Left ventricle myocardium superior (tissue), 1 donor: ENCODE measurements at regions not wholly inside any gene's neighbourhood (a gene's known extent, or its start where the extent isn't known, plus 50 kb on each side); places are given as distances from the start of the nearest gene placed in this dataset.

ENCODE experiments used
- ATAC-seq: fragments of 200-7000 bp; cut with Tn5 transposase; one replicate; pipeline ENCODE4 v1.9.1; 2020; ENCODE audit warnings: mild to moderate bottlenecking, moderate library complexity
- DNase-seq: peaks from one replicate; pipeline ENCODE4 v3.0.0-alpha.2; 2020
- intact Hi-C: fragments of 100-400 bp; cut with micrococcal nuclease; formaldehyde crosslinking; loops from one replicate; pipeline ENCODE4 v1.11.0; 2022
- donor health status: DM: no; HTN: yes; CAD: no; lungs with severe emphysema.

- intact Hi-C loops, result loop anchor here (5.0 kb wide), 1 partner anchor 246 kb away; no protein-coding TSS in a partner anchor
- no peak for DNase-seq
- no peak for ATAC-seq
These were observed 103.2 kb upstream of the ANO3 start for GRCh38 chr11:26228778-26229177.

DNA sequence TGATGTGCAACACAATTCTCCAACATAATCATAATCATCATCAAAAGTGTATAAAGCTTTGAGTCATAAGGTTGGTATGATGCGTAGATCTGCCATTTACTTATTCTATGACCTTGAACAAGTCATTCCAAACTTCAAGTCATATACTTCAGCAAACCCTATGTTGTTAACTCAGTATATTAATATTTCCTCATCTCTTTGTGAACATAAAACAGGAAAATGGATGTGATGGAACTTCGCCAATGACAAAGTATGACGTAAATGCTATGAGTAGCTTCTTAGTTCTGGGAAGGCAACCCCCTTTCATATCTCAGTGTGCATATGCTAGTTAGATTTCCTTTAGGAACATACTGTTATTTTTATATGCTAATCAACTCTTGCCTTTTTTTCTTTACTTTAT, 102.7 kb upstream of the ANO3 start:
- ATAC-seq, result no peak
- intact Hi-C loops, result loop anchor here (5.0 kb wide), 1 partner anchor 247 kb away; no protein-coding TSS in a partner anchor
- DNase-seq, result no peak

DNA sequence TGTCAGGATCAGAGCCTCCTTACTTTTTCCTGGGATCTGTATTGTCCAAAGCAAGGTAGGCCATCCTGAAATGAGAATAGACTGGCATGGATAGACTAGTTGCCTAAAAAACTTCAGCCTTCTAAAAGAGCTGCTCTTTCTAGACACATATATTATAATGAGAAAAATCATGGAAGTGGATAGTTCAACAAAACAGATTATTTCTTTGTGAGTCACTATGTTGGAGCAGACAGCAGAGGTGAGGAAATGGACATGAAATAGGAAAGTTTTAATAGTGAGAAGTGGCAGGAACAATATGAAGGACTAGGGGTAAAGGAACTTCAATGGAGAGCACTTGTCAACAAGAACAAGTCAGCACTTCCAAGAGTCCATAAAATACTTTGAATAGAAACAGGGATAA, 101.9 kb upstream of the ANO3 start:
- intact Hi-C loops, result loop anchor here (5.0 kb wide), 1 partner anchor 248 kb away; no protein-coding TSS in a partner anchor
- DNase-seq, result no peak
- ATAC-seq, result no peak

DNA sequence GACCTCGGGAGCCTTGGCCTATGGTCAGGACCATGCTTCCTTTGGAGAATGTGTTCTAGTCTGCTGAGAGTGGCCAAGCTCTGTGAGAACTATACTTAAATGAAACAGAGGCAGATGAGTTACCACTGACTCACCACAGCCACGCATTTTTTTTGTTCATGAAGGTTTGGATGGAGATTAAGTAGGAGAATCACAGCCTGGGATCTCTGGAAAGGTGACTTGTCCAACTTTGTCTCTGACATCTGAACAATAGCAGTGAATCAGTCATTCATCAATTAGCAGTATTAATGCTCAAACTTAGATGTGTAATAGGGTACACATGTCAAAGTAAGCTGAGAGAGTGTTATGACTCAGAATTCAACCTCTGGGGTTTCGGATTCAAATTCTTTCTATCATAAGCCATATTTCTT, 100.7 kb upstream of the ANO3 start:
- DNase-seq (no peak), ATAC-seq (no peak)
- intact Hi-C loops, result no loop called here

DNA sequence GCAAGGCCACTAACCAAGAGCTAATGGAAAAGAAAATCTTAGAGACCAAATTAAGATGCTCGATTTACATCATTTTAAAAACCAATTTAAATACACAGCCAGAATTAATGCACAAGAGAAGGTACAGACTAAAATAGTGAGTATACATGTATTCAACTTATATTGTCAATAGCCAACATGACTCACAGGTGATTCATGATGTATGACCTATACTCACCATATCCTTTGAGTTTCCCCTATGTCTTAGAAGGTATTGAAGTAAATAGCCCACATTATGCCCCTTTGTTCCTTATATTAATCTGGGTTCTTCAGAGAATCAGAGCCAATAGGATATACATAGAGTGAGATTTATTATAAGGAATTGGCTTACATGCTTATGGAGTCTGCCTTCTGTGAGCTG, 97.5 kb upstream of the ANO3 start:
- ATAC-seq (no peak), DNase-seq (no peak)
- intact Hi-C loops, result no loop called here

DNA sequence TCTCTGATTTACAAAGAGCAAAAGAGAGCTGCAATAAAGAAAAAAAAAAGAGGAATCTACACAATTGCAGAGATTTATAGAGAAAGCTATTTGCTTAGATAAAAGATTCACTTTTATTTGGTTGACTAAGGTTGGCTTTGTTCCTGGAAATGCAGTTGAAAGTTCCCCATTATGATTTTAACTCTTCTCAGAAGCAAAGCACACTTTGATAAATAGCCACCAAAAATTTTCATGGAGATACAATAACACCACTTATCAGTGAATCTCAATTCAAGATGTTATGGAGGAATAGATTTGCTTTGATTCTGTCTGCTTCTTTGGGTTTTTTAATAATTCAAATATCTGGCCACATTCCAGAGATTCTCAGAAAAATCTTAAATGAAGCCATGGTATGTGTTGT, 88.5 kb upstream of the ANO3 start:
- intact Hi-C loops, result no loop called here
- DNase-seq (no peak), ATAC-seq (no peak)

GRCh38 chr11:26244207-26244606, 87.7 kb upstream of the ANO3 start:
- DNase-seq (no peak), ATAC-seq (peak; percentile 31)
- intact Hi-C loops, result no loop called here

GRCh38 chr11:26245046-26245445, 86.9 kb upstream of the ANO3 start:
- ATAC-seq, result no peak
- intact Hi-C loops, result no loop called here
- DNase-seq, result no peak

- DNase-seq (no peak), ATAC-seq (no peak)
- intact Hi-C loops, result no loop called here
These were observed 84.6 kb upstream of the ANO3 start for GRCh38 chr11:26247340-26247739.

DNA sequence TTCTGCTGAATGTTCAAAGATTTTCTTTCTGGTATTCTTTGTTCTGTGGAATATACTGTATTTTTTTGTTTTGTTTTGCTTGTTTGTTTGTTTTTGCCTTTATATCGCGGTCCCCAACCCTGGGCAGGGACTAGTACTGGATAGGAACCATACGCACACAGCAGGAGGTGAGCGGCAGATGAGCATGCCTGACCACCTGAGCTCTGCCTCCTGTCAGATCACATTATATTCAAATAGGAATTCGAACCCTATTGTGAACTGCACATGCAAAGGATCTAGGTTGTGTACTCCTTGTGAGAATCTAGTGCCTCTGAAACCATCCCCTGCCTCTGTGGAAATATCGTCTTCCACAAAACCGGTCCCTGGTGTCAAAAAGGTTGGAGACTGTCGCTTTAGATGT, 83.3 kb upstream of the ANO3 start:
- intact Hi-C loops, result no loop called here
- DNase-seq (no peak), ATAC-seq (no peak)

GRCh38 chr11:26254378-26254777, 77.6 kb upstream of the ANO3 start:
- intact Hi-C loops, result no loop called here
- DNase-seq (no peak), ATAC-seq (no peak)

- no peak for DNase-seq
- intact Hi-C loops, result no loop called here
These were observed 68.2 kb upstream of the ANO3 start for GRCh38 chr11:26263769-26264168.

GRCh38 chr11:26264266-26264665, 67.7 kb upstream of the ANO3 start:
- ATAC-seq, result no peak
- intact Hi-C loops, result no loop called here

More at GRCh38 chr11:26263769-26264168, 68.2 kb upstream of the ANO3 start:
- no peak for ATAC-seq

GRCh38 chr11:26268980-26269660, 62.8 kb upstream of the ANO3 start:
- DNase-seq (no peak), ATAC-seq (peak; percentile 48)
- intact Hi-C loops, result no loop called here

More at GRCh38 chr11:26264266-26264665, 67.7 kb upstream of the ANO3 start:
- DNase-seq, result no peak

GRCh38 chr11:26271666-26272065, 60.3 kb upstream of the ANO3 start:
- intact Hi-C loops, result no loop called here

DNA sequence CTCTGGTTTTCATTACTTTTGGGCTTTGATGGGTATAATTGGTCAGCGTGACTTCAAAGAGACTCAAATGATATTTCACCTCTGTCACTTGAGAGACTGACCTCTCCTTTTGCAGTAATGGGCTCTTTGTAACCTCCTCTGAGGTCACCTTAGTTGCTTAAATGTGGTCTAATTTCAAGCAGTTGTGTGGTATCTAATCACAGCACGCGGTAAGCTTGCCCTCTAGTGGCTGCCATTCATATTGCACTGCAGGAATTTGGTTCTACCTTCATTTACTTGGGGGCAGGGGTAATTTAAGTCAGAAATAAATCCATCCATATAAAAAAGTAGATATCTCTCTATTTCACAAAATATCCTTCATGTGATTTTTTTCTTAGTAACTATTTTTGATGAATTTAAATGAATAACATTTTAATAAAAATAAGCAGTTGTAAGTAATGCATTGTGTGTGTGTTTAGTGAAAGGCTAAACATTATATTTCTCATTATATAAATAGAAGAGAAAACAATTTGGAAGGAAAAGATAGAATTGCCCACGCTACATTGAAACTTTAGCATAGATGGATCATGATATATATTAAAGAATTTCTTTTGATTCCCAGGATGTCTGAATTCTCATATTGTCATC, 55.0 kb upstream of the ANO3 start:
- ATAC-seq, result peak; percentile 61
- DNase-seq, result no peak
- intact Hi-C loops, result no loop called here

More at GRCh38 chr11:26271666-26272065, 60.3 kb upstream of the ANO3 start:
- no peak for ATAC-seq
- DNase-seq, result no peak

DNA sequence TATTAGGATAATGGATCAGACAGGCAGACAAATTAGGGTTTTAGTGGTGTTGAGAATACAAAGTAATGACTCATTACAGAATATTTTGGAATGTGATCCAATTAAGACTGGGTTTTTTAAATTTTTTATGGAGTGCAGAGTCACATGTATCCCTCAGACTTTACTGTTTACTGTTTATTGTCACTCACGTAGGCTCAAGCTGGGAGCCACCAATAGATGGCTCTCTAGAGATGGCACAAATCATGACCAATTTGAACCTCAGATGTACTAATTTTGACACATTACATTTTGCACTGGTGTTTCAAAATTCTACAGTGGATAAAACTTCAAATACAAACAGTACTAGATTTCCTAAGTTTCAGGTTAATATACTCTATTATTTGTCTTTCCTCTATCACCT, 53.6 kb upstream of the ANO3 start:
- DNase-seq, result no peak
- ATAC-seq, result no peak
- intact Hi-C loops, result no loop called here
